PC-3 (cell line): ENCODE measurements at regions not wholly inside any gene's neighbourhood (a gene's known extent, or its start where the extent isn't known, plus 50 kb on each side); places are given as distances from the start of the nearest gene placed in this dataset.

ENCODE experiments used
- EZH2 ChIP-seq: fragments of 300-600 bp; sonication (generic); IDR thresholded peaks from one replicate; pipeline ENCODE4 v1.6.1; 2017; ENCODE audit warnings: antibody characterized with exemption, mild to moderate bottlenecking, low read length; ENCODE audit not compliant: unreplicated experiment
- EZH2phosphoT487 ChIP-seq: fragments of 300-600 bp; sonication (generic); IDR thresholded peaks from 2 replicates; pipeline ENCODE4 v1.6.1; 2018; ENCODE audit warnings: mild to moderate bottlenecking, antibody characterized with exemption, low read length, borderline replicate concordance
- TF ChIP-seq, protein P1 (sequence below): fragments of 300-600 bp; sonication (generic); conservative IDR thresholded peaks from 2 replicates; pipeline ENCODE4 v1.5.1; 2017; ENCODE audit warnings: antibody characterized with exemption, low read depth, mild to moderate bottlenecking, low read length

DNA sequence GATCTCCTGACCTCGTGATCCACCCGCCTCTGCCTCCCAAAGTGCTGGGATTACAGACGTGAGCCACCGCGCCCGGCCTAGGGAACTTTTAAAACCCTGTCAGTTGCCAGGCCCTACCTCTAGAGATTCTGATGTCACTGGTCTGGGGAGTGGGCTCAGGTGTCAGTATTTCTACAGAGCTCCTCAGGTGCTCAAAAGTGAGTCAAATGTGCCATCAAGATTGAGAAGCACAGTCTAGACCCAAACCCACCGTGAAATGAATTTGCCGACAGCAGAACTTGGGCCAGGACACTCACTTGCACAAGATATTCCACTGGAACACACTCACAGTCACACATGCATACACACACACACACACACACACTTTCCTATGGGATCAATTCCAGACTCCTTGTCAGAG, 215.5 kb downstream of the RRAGC start:
- TF ChIP-seq, protein P1, sequence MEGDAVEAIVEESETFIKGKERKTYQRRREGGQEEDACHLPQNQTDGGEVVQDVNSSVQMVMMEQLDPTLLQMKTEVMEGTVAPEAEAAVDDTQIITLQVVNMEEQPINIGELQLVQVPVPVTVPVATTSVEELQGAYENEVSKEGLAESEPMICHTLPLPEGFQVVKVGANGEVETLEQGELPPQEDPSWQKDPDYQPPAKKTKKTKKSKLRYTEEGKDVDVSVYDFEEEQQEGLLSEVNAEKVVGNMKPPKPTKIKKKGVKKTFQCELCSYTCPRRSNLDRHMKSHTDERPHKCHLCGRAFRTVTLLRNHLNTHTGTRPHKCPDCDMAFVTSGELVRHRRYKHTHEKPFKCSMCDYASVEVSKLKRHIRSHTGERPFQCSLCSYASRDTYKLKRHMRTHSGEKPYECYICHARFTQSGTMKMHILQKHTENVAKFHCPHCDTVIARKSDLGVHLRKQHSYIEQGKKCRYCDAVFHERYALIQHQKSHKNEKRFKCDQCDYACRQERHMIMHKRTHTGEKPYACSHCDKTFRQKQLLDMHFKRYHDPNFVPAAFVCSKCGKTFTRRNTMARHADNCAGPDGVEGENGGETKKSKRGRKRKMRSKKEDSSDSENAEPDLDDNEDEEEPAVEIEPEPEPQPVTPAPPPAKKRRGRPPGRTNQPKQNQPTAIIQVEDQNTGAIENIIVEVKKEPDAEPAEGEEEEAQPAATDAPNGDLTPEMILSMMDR: no peak
- TF ChIP-seq EZH2 (no peak), EZH2phosphoT487 (no peak)
